Adrenal gland (tissue), 5 donors: ENCODE measurements at regions not wholly inside any gene's neighbourhood (a gene's known extent, or its start where the extent isn't known, plus 50 kb on each side); places are given as distances from the start of the nearest gene placed in this dataset.

Experiments
- POLR2A ChIP-seq, 2 donors: fragments of 450-650 bp; IDR thresholded peaks; one replicate each; pipeline ENCODE4 v1.6.1; 2017; ENCODE audit warnings: antibody characterized with exemption in 2 of 2, mild to moderate bottlenecking in 2 of 2, moderate library complexity in 1 of 2
- TF ChIP-seq, protein P1 (sequence below), 6 experiments: fragments of 450-650 bp in 4 of 6; fragments of 200-600 bp in 2 of 6; sonication (generic) in 1 of 6; IDR thresholded peaks; 1 replicate in 5 of 6; 2 replicates in 1 of 6; pipeline versions ENCODE4 v1.5.1 to v1.8.0; 2016 to 2021; ENCODE audit warnings: antibody characterized with exemption in 6 of 6, mild to moderate bottlenecking in 2 of 6, moderate library complexity in 1 of 6
- donor health status: DM: no; HTN: no; CAD: no.

- TF ChIP-seq, protein P1, sequence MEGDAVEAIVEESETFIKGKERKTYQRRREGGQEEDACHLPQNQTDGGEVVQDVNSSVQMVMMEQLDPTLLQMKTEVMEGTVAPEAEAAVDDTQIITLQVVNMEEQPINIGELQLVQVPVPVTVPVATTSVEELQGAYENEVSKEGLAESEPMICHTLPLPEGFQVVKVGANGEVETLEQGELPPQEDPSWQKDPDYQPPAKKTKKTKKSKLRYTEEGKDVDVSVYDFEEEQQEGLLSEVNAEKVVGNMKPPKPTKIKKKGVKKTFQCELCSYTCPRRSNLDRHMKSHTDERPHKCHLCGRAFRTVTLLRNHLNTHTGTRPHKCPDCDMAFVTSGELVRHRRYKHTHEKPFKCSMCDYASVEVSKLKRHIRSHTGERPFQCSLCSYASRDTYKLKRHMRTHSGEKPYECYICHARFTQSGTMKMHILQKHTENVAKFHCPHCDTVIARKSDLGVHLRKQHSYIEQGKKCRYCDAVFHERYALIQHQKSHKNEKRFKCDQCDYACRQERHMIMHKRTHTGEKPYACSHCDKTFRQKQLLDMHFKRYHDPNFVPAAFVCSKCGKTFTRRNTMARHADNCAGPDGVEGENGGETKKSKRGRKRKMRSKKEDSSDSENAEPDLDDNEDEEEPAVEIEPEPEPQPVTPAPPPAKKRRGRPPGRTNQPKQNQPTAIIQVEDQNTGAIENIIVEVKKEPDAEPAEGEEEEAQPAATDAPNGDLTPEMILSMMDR (IDR thresholded peaks at IDR 0.05): no peak
- no peak for TF ChIP-seq POLR2A (IDR thresholded peaks at IDR 0.05)
Observed at GRCh38 chr12:115423546-115423987, 739.6 kb upstream of the TBX3 start.
